ENCODE measurements at regions not wholly inside any gene's neighbourhood (a gene's known extent, or its start where the extent isn't known, plus 50 kb on each side); places are given as distances from the start of the nearest gene placed in this dataset. TPM values are rescaled to one million over a fixed set of nuclear protein-coding genes. Genes with fewer than 3 reads are reported as not detected.

- H3K27me3 Mint-ChIP-seq, result peaks cover 3% of the 10 kb centered on the region
- H3K9me3 Mint-ChIP-seq, result no peaks in the 10 kb centered on the region
- ChIA-PET CTCF (interaction anchor here (1.5 kb wide), 1 partner anchor 250 kb away, joined by 3 read pairs; no protein-coding TSS in a partner anchor), POLR2A (no interaction called here)
- ATAC-seq (no peak), DNase-seq (no peak)
- H3K27ac Mint-ChIP-seq, result no peak overlapping the region
- TF ChIP-seq CTCF (IDR thresholded peaks at IDR 0.05), result no peak
- intact Hi-C loops (cut with micrococcal nuclease), result no loop called here
- no peak overlapping the region for H3K4me3 Mint-ChIP-seq
- no peaks in the 10 kb centered on the region for H3K4me1 Mint-ChIP-seq (ENCODE audit: low read depth)
- H3K36me3 Mint-ChIP-seq (ENCODE audit: low read depth), result no peaks in the 10 kb centered on the region
Measured at GRCh38 chr11:19307498-19307897, 66.8 kb upstream of the E2F8 start.

- no peaks in the 10 kb centered on the region for H3K36me3 Mint-ChIP-seq (ENCODE audit: low read depth)
- H3K4me1 Mint-ChIP-seq (ENCODE audit: low read depth), result no peaks in the 10 kb centered on the region
- intact Hi-C loops (cut with micrococcal nuclease), result no loop called here
- no peak overlapping the region for H3K27ac Mint-ChIP-seq
- TF ChIP-seq CTCF (IDR thresholded peaks at IDR 0.05), result no peak
- DNase-seq (no peak), ATAC-seq (no peak)
- peaks cover 5% of the 10 kb centered on the region for H3K27me3 Mint-ChIP-seq
- POLR2A ChIA-PET, result no interaction called here
- H3K4me3 Mint-ChIP-seq, result no peak overlapping the region
- CTCF ChIA-PET, result no interaction called here
- no peaks in the 10 kb centered on the region for H3K9me3 Mint-ChIP-seq
Measured at GRCh38 chr11:19306179-19306944, 65.6 kb upstream of the E2F8 start.

GRCh38 chr11:19301361-19301760 lies 60.6 kb upstream of the E2F8 start:
- Mint-ChIP-seq H3K9me3 (no peaks in the 10 kb centered on the region), H3K4me1 (ENCODE audit: low read depth) (no peaks in the 10 kb centered on the region), H3K4me3 (no peak overlapping the region), H3K27ac (no peak overlapping the region), H3K27me3 (peaks cover 24% of the 10 kb centered on the region), H3K36me3 (ENCODE audit: low read depth) (no peaks in the 10 kb centered on the region)
- DNase-seq, result no peak
- no peak for TF ChIP-seq CTCF (IDR thresholded peaks at IDR 0.05)
- ATAC-seq, result no peak
- POLR2A ChIA-PET, result no interaction called here
- intact Hi-C loops (cut with micrococcal nuclease), result no loop called here
- CTCF ChIA-PET, result no interaction called here

GRCh38 chr11:19294444-19294843 lies 53.7 kb upstream of the E2F8 start:
- POLR2A ChIA-PET, result no interaction called here
- Mint-ChIP-seq H3K4me1 (ENCODE audit: low read depth) (no peaks in the 10 kb centered on the region), H3K27ac (no peak overlapping the region), H3K4me3 (no peak overlapping the region), H3K9me3 (no peaks in the 10 kb centered on the region), H3K27me3 (peaks cover 16% of the 10 kb centered on the region), H3K36me3 (ENCODE audit: low read depth) (no peaks in the 10 kb centered on the region)
- TF ChIP-seq CTCF (IDR thresholded peaks at IDR 0.05), result no peak
- intact Hi-C loops (cut with micrococcal nuclease), result no loop called here
- CTCF ChIA-PET, result interaction anchor here (1.1 kb wide), 1 partner anchor 35 kb away, joined by 3 read pairs; no protein-coding TSS in a partner anchor
- ATAC-seq, result no peak
- no peak for DNase-seq

- intact Hi-C loops (cut with micrococcal nuclease), result no loop called here
- DNase-seq (no peak), ATAC-seq (no peak)
- Mint-ChIP-seq H3K27ac (no peak overlapping the region), H3K9me3 (no peaks in the 10 kb centered on the region), H3K4me1 (ENCODE audit: low read depth) (no peaks in the 10 kb centered on the region), H3K27me3 (peaks cover 1% of the 10 kb centered on the region), H3K4me3 (no peak overlapping the region), H3K36me3 (ENCODE audit: low read depth) (no peaks in the 10 kb centered on the region)
- TF ChIP-seq CTCF (IDR thresholded peaks at IDR 0.05), result no peak
- ChIA-PET POLR2A (no interaction called here), CTCF (no interaction called here)
Measured at GRCh38 chr11:19291064-19291463, 50.3 kb upstream of the E2F8 start.

Small RNA genes in the stretch of these regions (microRNA-seq; reads per million reads assigned to microRNA genes)
- not detected for gene MIR4486 (ENCODE audit: borderline microRNAs expressed, borderline replicate concordance)
